SK-N-SH (cell line): ENCODE measurements at regions not wholly inside any gene's neighbourhood (a gene's known extent, or its start where the extent isn't known, plus 50 kb on each side); places are given as distances from the start of the nearest gene placed in this dataset.

Source experiments
- EP300 ChIP-seq, 2 experiments: IDR thresholded peaks; 2 replicates each; pipeline versions ENCODE4 v1.4.0 to v1.6.1; 2012; ENCODE audit warnings: borderline replicate concordance in 1 of 2, low read depth in 1 of 2, low read length in 1 of 2
- GABPA ChIP-seq: IDR thresholded peaks from 2 replicates; pipeline ENCODE4 v1.4.0; 2012; ENCODE audit warnings: low read depth, mild to moderate bottlenecking
- GATA2 ChIP-seq: sonication (generic); formaldehyde crosslinking; IDR thresholded peaks from 2 replicates; pipeline ENCODE4 v1.5.0; 2020; ENCODE audit warnings: mild to moderate bottlenecking, missing genetic modification reagents
- MXI1 ChIP-seq: IDR thresholded peaks from 2 replicates; pipeline ENCODE4 v1.6.1; 2012; ENCODE audit warnings: mild to moderate bottlenecking, low read depth, low read length, improper control_type of control experiment
- TF ChIP-seq, protein P1 (sequence below): fragments of 200-600 bp; sonication (generic); IDR thresholded peaks from 2 replicates; pipeline ENCODE4 v1.6.1; 2017; ENCODE audit warnings: antibody characterized with exemption, mild to moderate bottlenecking, moderate library complexity
- TF ChIP-seq, protein P2 (sequence below): IDR thresholded peaks from 2 replicates; pipeline ENCODE4; 2012
- TF ChIP-seq, protein P3 (sequence below): fragments of 150-350 bp; IDR thresholded peaks from 2 replicates; pipeline ENCODE4 v1.6.1; 2016; ENCODE audit warnings: mild to moderate bottlenecking, low read depth, low read length

DNA sequence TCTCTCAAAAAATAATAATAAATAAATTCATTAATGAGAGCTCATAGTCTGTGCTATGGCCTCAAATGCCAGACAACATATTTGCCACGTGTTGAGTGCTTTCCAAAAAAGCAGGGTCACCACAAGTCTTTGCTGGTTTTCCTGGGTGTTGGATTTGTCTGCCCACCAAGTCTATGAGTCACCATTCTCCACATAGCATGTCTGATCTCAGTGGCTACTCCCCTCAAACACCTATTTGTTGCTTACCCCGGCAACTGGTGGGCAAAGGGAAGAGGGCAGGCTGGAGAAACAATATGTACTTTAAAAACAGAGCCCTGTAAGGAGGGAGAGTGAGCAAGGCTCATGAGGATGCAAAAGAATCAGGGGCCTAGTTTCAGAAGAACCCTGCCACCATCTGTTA lies 120.0 kb upstream of the ARRDC4 start:
- TF ChIP-seq EP300 (IDR thresholded peaks at IDR 0.05; ENCODE audit: borderline replicate concordance in 1 of 2, low read depth in 1 of 2, low read length in 1 of 2) (no peak), GATA2 (CRISPR knock-in tag) (no peak), MXI1 (no peak), GABPA (no peak)
- TF ChIP-seq, protein P1, sequence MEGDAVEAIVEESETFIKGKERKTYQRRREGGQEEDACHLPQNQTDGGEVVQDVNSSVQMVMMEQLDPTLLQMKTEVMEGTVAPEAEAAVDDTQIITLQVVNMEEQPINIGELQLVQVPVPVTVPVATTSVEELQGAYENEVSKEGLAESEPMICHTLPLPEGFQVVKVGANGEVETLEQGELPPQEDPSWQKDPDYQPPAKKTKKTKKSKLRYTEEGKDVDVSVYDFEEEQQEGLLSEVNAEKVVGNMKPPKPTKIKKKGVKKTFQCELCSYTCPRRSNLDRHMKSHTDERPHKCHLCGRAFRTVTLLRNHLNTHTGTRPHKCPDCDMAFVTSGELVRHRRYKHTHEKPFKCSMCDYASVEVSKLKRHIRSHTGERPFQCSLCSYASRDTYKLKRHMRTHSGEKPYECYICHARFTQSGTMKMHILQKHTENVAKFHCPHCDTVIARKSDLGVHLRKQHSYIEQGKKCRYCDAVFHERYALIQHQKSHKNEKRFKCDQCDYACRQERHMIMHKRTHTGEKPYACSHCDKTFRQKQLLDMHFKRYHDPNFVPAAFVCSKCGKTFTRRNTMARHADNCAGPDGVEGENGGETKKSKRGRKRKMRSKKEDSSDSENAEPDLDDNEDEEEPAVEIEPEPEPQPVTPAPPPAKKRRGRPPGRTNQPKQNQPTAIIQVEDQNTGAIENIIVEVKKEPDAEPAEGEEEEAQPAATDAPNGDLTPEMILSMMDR = no peak
- TF ChIP-seq, protein P2, sequence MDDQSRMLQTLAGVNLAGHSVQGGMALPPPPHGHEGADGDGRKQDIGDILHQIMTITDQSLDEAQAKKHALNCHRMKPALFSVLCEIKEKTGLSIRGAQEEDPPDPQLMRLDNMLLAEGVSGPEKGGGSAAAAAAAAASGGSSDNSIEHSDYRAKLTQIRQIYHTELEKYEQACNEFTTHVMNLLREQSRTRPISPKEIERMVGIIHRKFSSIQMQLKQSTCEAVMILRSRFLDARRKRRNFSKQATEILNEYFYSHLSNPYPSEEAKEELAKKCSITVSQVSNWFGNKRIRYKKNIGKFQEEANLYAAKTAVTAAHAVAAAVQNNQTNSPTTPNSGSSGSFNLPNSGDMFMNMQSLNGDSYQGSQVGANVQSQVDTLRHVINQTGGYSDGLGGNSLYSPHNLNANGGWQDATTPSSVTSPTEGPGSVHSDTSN = no peak
- TF ChIP-seq, protein P3, sequence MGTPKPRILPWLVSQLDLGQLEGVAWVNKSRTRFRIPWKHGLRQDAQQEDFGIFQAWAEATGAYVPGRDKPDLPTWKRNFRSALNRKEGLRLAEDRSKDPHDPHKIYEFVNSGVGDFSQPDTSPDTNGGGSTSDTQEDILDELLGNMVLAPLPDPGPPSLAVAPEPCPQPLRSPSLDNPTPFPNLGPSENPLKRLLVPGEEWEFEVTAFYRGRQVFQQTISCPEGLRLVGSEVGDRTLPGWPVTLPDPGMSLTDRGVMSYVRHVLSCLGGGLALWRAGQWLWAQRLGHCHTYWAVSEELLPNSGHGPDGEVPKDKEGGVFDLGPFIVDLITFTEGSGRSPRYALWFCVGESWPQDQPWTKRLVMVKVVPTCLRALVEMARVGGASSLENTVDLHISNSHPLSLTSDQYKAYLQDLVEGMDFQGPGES = no peak
